Neuron (in vitro differentiated cells): ENCODE measurements at regions not wholly inside any gene's neighbourhood (a gene's known extent, or its start where the extent isn't known, plus 50 kb on each side); places are given as distances from the start of the nearest gene placed in this dataset.

ENCODE experiments used
- H2AFZ ChIP-seq: one replicate; pipeline ENCODE4 v1.6.1; 2013; ENCODE audit warnings: low read depth, mild to moderate bottlenecking, inconsistent platforms, low read length, moderate library complexity
- H3K27me3 ChIP-seq: one replicate; pipeline ENCODE4 v1.6.1; 2013; ENCODE audit warnings: low read length; ENCODE audit not compliant: insufficient read depth
- H3K36me3 ChIP-seq: one replicate; pipeline ENCODE4 v1.6.1; 2013; ENCODE audit warnings: low read length; ENCODE audit not compliant: insufficient read depth
- H3K4me1 ChIP-seq: one replicate; pipeline ENCODE4 v1.6.1; 2013; ENCODE audit warnings: low read length; ENCODE audit not compliant: insufficient read depth
- H3K4me3 ChIP-seq: 2 replicates; pipeline ENCODE4 v1.5.1; 2013; ENCODE audit warnings: mild to moderate bottlenecking, low read length, moderate library complexity
- H3K9me3 ChIP-seq: one replicate; pipeline ENCODE4 v1.6.1; 2013; ENCODE audit warnings: low read length

GRCh38 chr5:67542479-67542878, 345.9 kb upstream of the CD180 start:
- H3K4me3 ChIP-seq: no peak overlapping the region
- no peak overlapping the region for H2AFZ ChIP-seq
- H3K27me3 ChIP-seq: no peaks in the 10 kb centered on the region
- no peaks in the 10 kb centered on the region for H3K9me3 ChIP-seq
- H3K36me3 ChIP-seq: no peaks in the 10 kb centered on the region
- no peaks in the 10 kb centered on the region for H3K4me1 ChIP-seq

- Histone ChIP-seq H3K4me1 (peaks cover 2% of the 10 kb centered on the region), H3K4me3 (no peak overlapping the region), H3K9me3 (no peaks in the 10 kb centered on the region), H3K27me3 (no peaks in the 10 kb centered on the region), H2AFZ (no peak overlapping the region), H3K36me3 (no peaks in the 10 kb centered on the region)
Measured at GRCh38 chr5:67541875-67542274, 345.3 kb upstream of the CD180 start.

GRCh38 chr5:67538855-67539506, 342.4 kb upstream of the CD180 start:
- no peaks in the 10 kb centered on the region for H3K27me3 ChIP-seq
- H3K9me3 ChIP-seq: no peaks in the 10 kb centered on the region

GRCh38 chr5:67537439-67538148, 341.0 kb upstream of the CD180 start:
- H3K36me3 ChIP-seq: no peaks in the 10 kb centered on the region
- H3K4me1 ChIP-seq: peaks cover 2% of the 10 kb centered on the region
- no peak overlapping the region for H2AFZ ChIP-seq
- H3K4me3 ChIP-seq: no peak overlapping the region
- no peaks in the 10 kb centered on the region for H3K9me3 ChIP-seq
- H3K27me3 ChIP-seq: no peaks in the 10 kb centered on the region

More at GRCh38 chr5:67538855-67539506, 342.4 kb upstream of the CD180 start:
- peaks cover 2% of the 10 kb centered on the region for H3K4me1 ChIP-seq
- no peak overlapping the region for H3K4me3 ChIP-seq
- no peak overlapping the region for H2AFZ ChIP-seq
- no peaks in the 10 kb centered on the region for H3K36me3 ChIP-seq

- no peaks in the 10 kb centered on the region for H3K27me3 ChIP-seq
- H3K4me1 ChIP-seq: peaks cover 2% of the 10 kb centered on the region
- H3K36me3 ChIP-seq: no peaks in the 10 kb centered on the region
- no peak overlapping the region for H2AFZ ChIP-seq
- no peak overlapping the region for H3K4me3 ChIP-seq
- no peaks in the 10 kb centered on the region for H3K9me3 ChIP-seq
Measured at GRCh38 chr5:67536866-67537265, 340.3 kb upstream of the CD180 start.

- Histone ChIP-seq H2AFZ (no peak overlapping the region), H3K9me3 (no peaks in the 10 kb centered on the region), H3K4me1 (no peaks in the 10 kb centered on the region), H3K36me3 (no peaks in the 10 kb centered on the region), H3K4me3 (no peak overlapping the region), H3K27me3 (no peaks in the 10 kb centered on the region)
Measured at GRCh38 chr5:67530609-67531255, 334.1 kb upstream of the CD180 start.

- Histone ChIP-seq H3K4me1 (no peaks in the 10 kb centered on the region), H3K9me3 (no peaks in the 10 kb centered on the region), H2AFZ (no peak overlapping the region), H3K4me3 (no peak overlapping the region), H3K27me3 (no peaks in the 10 kb centered on the region), H3K36me3 (no peaks in the 10 kb centered on the region)
Measured at GRCh38 chr5:67528953-67529352, 332.4 kb upstream of the CD180 start.

GRCh38 chr5:67526793-67527192, 330.2 kb upstream of the CD180 start:
- no peak overlapping the region for H3K4me3 ChIP-seq

GRCh38 chr5:67520161-67520908, 323.7 kb upstream of the CD180 start:
- Histone ChIP-seq H2AFZ (no peak overlapping the region), H3K36me3 (no peaks in the 10 kb centered on the region), H3K4me1 (no peaks in the 10 kb centered on the region), H3K27me3 (no peaks in the 10 kb centered on the region), H3K4me3 (no peak overlapping the region), H3K9me3 (no peaks in the 10 kb centered on the region)

More at GRCh38 chr5:67526793-67527192, 330.2 kb upstream of the CD180 start:
- H3K27me3 ChIP-seq: no peaks in the 10 kb centered on the region
- H2AFZ ChIP-seq: no peak overlapping the region
- no peaks in the 10 kb centered on the region for H3K36me3 ChIP-seq
- H3K9me3 ChIP-seq: no peaks in the 10 kb centered on the region
- H3K4me1 ChIP-seq: no peaks in the 10 kb centered on the region

GRCh38 chr5:67518227-67518626, 321.6 kb upstream of the CD180 start:
- H3K27me3 ChIP-seq: no peaks in the 10 kb centered on the region
- H3K9me3 ChIP-seq: no peaks in the 10 kb centered on the region
- H3K4me1 ChIP-seq: no peaks in the 10 kb centered on the region

GRCh38 chr5:67516948-67517565, 320.5 kb upstream of the CD180 start:
- no peaks in the 10 kb centered on the region for H3K36me3 ChIP-seq
- no peaks in the 10 kb centered on the region for H3K27me3 ChIP-seq
- no peaks in the 10 kb centered on the region for H3K9me3 ChIP-seq
- no peak overlapping the region for H2AFZ ChIP-seq
- H3K4me1 ChIP-seq: no peaks in the 10 kb centered on the region
- no peak overlapping the region for H3K4me3 ChIP-seq

More at GRCh38 chr5:67518227-67518626, 321.6 kb upstream of the CD180 start:
- H2AFZ ChIP-seq: no peak overlapping the region
- H3K36me3 ChIP-seq: no peaks in the 10 kb centered on the region
- H3K4me3 ChIP-seq: no peak overlapping the region

GRCh38 chr5:67515762-67516161, 319.2 kb upstream of the CD180 start:
- Histone ChIP-seq H2AFZ (no peak overlapping the region), H3K4me3 (no peak overlapping the region), H3K9me3 (no peaks in the 10 kb centered on the region), H3K27me3 (no peaks in the 10 kb centered on the region), H3K36me3 (no peaks in the 10 kb centered on the region), H3K4me1 (no peaks in the 10 kb centered on the region)
